Left colon (tissue), 2 donors: ENCODE measurements at regions not wholly inside any gene's neighbourhood (a gene's known extent, or its start where the extent isn't known, plus 50 kb on each side); places are given as distances from the start of the nearest gene placed in this dataset.

ENCODE experiments used
- ATAC-seq: fragments of 200-7000 bp; cut with Tn5 transposase; one replicate; pipeline ENCODE4 v1.9.1; 2020; ENCODE audit warnings: mild to moderate bottlenecking, moderate library complexity
- DNase-seq, 2 donors: peaks; one replicate each; pipeline ENCODE4 v3.0.0-alpha.2; 2020
- intact Hi-C, 2 donors: fragments of 100-400 bp; cut with DNase I in 1 of 2; cut with micrococcal nuclease in 1 of 2; formaldehyde crosslinking; loops; one replicate each; pipeline versions ENCODE4 v1.11.2 to v1.14.0; 2022; cut with DNase I, micrococcal nuclease
- donor health status: DM: no; HTN: no; CAD: no.
- donor health status: DM: yes; HTN: yes; CAD: no.

- intact Hi-C loops: no loop called here
- no peak for ATAC-seq
- DNase-seq: no peak
These were observed 86.2 kb upstream of the FIGN start for GRCh38 chr2:163822033-163822432.

- DNase-seq: no peak
- ATAC-seq: no peak
- intact Hi-C loops: no loop called here
These were observed 77.2 kb upstream of the FIGN start for GRCh38 chr2:163812926-163813520.

DNA sequence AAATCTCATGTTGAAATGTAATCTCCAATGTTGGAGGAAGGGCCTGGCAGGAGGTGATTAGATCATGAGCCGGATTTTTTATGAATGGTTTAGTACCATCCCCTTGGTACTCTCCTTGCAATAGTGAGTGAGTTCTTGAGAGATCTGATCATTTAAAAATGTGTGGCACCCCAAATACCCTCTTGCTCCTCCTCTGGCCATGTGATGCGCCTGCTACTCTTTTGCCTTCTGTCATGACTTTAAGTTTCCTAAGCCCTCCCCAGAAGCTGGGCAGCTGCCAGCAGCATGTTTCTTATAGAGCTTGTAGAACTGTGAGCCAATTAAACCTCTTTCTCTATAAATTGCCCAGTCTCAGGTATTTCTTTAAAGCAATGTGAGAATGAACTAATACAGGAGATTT is 72.6 kb upstream of the FIGN start:
- DNase-seq: no peak
- no peak for ATAC-seq
- intact Hi-C loops: no loop called here

GRCh38 chr2:163802284-163802683 is 66.5 kb upstream of the FIGN start:
- intact Hi-C loops: no loop called here
- ATAC-seq: no peak
- no peak for DNase-seq

DNA sequence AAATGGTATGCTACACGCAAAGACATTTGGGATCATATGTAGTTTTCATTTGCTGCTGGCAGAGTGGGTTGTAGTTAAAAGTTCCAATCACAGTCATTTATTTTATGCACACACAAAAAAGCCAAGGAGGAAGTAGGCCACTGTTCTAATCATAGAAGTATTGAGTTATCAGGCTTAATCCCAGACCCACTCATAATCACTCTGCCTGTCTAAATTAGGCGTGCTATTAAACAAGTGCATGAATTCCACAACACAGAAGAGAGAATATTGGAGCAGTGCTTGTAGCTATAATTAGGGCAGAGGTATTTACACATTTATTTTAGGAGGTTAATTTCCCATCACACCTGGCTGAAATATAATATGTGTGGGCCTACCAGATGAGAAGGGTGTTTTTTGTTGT is 65.7 kb upstream of the FIGN start:
- ATAC-seq: no peak
- intact Hi-C loops: no loop called here
- no peak for DNase-seq

GRCh38 chr2:163800951-163801381 is 65.2 kb upstream of the FIGN start:
- no peak for ATAC-seq
- intact Hi-C loops: no loop called here
- DNase-seq: no peak

DNA sequence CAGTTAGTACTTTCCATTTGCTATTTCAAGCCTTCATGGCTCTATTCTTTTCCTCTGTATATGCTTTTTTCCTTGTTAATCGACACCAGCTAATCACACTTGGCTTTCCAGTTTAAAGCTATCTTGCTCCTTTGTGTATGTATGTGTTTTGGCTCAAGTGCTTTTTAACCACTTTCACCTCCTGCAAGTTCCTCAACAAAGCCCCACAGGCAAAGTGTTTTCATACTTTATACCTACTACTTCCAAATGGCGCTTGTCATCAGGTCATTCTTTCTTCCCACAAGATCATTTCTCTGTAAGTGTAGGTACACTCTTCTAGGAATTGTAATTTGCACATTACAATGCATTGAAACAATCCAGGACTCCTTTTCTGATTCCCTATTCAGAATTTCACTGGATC is 64.0 kb upstream of the FIGN start:
- DNase-seq: no peak
- ATAC-seq: no peak
- intact Hi-C loops: no loop called here

GRCh38 chr2:163794635-163795034 is 58.8 kb upstream of the FIGN start:
- ATAC-seq: no peak
- intact Hi-C loops: no loop called here
- DNase-seq: no peak
